Loucy (cell line): ENCODE measurements at regions not wholly inside any gene's neighbourhood (a gene's known extent, or its start where the extent isn't known, plus 50 kb on each side); places are given as distances from the start of the nearest gene placed in this dataset.

Experiments
- H2AFZ ChIP-seq: fragments of 200-600 bp; sonication (generic); 2 replicates; pipeline ENCODE4 v1.6.0; 2016; ENCODE audit warnings: antibody characterized with exemption, mild to moderate bottlenecking, low read length, moderate library complexity
- H3F3A ChIP-seq: fragments of 200-600 bp; 2 replicates; pipeline ENCODE4 v1.6.0; 2016; ENCODE audit warnings: antibody characterized with exemption, low read depth, mild to moderate bottlenecking
- H3K27me3 ChIP-seq: fragments of 200-600 bp; sonication (generic); 2 replicates; pipeline ENCODE4 v1.6.1; 2014; ENCODE audit warnings: low read length, mild to moderate bottlenecking; ENCODE audit not compliant: insufficient read depth, poor library complexity, severe bottlenecking
- H3K36me3 ChIP-seq: fragments of 200-600 bp; sonication (generic); 2 replicates; pipeline ENCODE4 v1.6.1; 2016; ENCODE audit warnings: low read length; ENCODE audit not compliant: insufficient read depth
- H3K4me1 ChIP-seq: fragments of 200-600 bp; sonication (generic); 2 replicates; pipeline ENCODE4 v1.5.1; 2014; ENCODE audit warnings: low read length, mild to moderate bottlenecking; ENCODE audit not compliant: insufficient read depth, poor library complexity, severe bottlenecking
- H3K4me2 ChIP-seq: fragments of 200-600 bp; sonication (generic); 2 replicates; pipeline ENCODE4 v1.6.0; 2014; ENCODE audit warnings: antibody characterized with exemption, low read length, low read depth, mild to moderate bottlenecking; ENCODE audit not compliant: poor library complexity, severe bottlenecking
- H3K4me3 ChIP-seq: fragments of 200-600 bp; sonication (generic); 2 replicates; pipeline ENCODE4 v1.5.1; 2014; ENCODE audit warnings: low read length, mild to moderate bottlenecking, mixed read lengths; ENCODE audit not compliant: poor library complexity, severe bottlenecking
- H3K79me2 ChIP-seq: fragments of 200-600 bp; sonication (generic); 2 replicates; pipeline ENCODE4 v1.6.1; 2014; ENCODE audit warnings: low read length; ENCODE audit not compliant: insufficient read depth
- H3K9ac ChIP-seq: fragments of 200-600 bp; sonication (generic); 2 replicates; pipeline ENCODE4 v1.6.0; 2014; ENCODE audit warnings: mild to moderate bottlenecking, low read depth, low read length, moderate library complexity; ENCODE audit not compliant: poor library complexity, severe bottlenecking
- H3K9me2 ChIP-seq: fragments of 200-600 bp; sonication (generic); replicated peaks from 2 replicates; pipeline ENCODE4 v1.6.1; 2016; ENCODE audit warnings: low read depth, low read length, mixed read lengths
- H3K9me3 ChIP-seq: fragments of 200-600 bp; sonication (generic); 2 replicates; pipeline ENCODE4 v1.6.1; 2014; ENCODE audit warnings: mild to moderate bottlenecking, antibody characterized with exemption, low read length, low read depth; ENCODE audit not compliant: insufficient read depth
- H4K20me1 ChIP-seq: fragments of 200-600 bp; sonication (generic); 2 replicates; pipeline ENCODE4 v1.6.0; 2014; ENCODE audit warnings: antibody characterized with exemption, low read length, mild to moderate bottlenecking; ENCODE audit not compliant: insufficient read depth, poor library complexity, severe bottlenecking
- EZH2phosphoT487 ChIP-seq: fragments of 200-600 bp; IDR thresholded peaks from 2 replicates; pipeline ENCODE4 v1.6.1; 2018; ENCODE audit warnings: antibody characterized with exemption, mild to moderate bottlenecking, moderate library complexity, borderline replicate concordance
- TF ChIP-seq, protein P1 (sequence below): fragments of 200-600 bp; sonication (generic); conservative IDR thresholded peaks from 2 replicates; pipeline ENCODE4 v1.5.1; 2014; ENCODE audit warnings: mild to moderate bottlenecking, antibody characterized with exemption, low read length

DNA sequence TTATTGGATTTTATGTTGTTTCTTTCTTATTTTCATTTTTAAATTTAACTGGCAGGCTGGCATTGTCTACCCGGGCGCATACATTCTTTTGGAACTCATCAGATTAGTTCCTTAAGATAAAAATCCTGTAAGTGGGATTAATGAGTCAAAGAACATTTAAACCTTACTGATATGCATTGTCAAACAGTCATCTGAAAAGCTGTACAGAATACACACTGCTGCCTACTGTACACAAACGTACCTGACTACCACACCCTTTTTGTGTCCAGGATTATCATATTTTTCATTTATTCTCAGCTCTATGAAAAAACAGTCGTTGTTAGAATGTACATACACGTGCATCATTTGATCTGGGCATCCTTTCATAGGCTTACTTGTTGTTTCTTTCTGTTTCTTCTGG is 358.3 kb downstream of the EFNB2 start:
- no peak overlapping the region for H2AFZ ChIP-seq
- no peaks in the 10 kb centered on the region for H3K9me2 ChIP-seq
- no peaks in the 10 kb centered on the region for H3K4me1 ChIP-seq
- no peak overlapping the region for H3K9ac ChIP-seq
- H3K9me3 ChIP-seq: no peaks in the 10 kb centered on the region
- TF ChIP-seq EZH2phosphoT487: no peak
- TF ChIP-seq, protein P1, sequence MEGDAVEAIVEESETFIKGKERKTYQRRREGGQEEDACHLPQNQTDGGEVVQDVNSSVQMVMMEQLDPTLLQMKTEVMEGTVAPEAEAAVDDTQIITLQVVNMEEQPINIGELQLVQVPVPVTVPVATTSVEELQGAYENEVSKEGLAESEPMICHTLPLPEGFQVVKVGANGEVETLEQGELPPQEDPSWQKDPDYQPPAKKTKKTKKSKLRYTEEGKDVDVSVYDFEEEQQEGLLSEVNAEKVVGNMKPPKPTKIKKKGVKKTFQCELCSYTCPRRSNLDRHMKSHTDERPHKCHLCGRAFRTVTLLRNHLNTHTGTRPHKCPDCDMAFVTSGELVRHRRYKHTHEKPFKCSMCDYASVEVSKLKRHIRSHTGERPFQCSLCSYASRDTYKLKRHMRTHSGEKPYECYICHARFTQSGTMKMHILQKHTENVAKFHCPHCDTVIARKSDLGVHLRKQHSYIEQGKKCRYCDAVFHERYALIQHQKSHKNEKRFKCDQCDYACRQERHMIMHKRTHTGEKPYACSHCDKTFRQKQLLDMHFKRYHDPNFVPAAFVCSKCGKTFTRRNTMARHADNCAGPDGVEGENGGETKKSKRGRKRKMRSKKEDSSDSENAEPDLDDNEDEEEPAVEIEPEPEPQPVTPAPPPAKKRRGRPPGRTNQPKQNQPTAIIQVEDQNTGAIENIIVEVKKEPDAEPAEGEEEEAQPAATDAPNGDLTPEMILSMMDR: no peak
- H3K27me3 ChIP-seq: no peaks in the 10 kb centered on the region
- H3K4me3 ChIP-seq: no peak overlapping the region
- no peaks in the 10 kb centered on the region for H3K79me2 ChIP-seq
- no peak overlapping the region for H3K4me2 ChIP-seq
- no peaks in the 10 kb centered on the region for H3F3A ChIP-seq
- no peaks in the 10 kb centered on the region for H3K36me3 ChIP-seq
- H4K20me1 ChIP-seq: no peaks in the 10 kb centered on the region

DNA sequence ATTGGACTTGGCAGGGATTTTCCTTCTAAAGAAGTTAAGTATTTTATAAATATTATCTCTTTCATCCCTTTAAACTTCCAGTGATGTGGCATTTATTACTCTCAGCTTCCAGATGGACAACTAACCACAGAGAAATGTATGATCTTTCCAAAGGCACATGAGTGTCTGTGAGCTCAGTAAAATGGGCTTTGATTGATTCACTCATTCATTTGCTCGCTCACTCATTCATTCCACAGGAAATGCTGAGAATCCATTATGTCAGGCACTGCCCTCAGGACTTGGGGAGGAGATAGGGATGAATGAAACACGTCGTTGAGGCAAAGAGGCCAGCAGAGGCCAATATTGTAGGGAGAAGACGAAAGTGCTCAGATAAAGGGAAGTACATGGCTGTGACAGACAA is 359.3 kb downstream of the EFNB2 start:
- H3F3A ChIP-seq: no peaks in the 10 kb centered on the region
- H3K4me2 ChIP-seq: no peak overlapping the region
- no peaks in the 10 kb centered on the region for H3K27me3 ChIP-seq
- no peaks in the 10 kb centered on the region for H4K20me1 ChIP-seq
- H3K4me3 ChIP-seq: no peak overlapping the region
- H3K79me2 ChIP-seq: no peaks in the 10 kb centered on the region
- no peak overlapping the region for H3K9ac ChIP-seq
- H3K9me2 ChIP-seq: no peaks in the 10 kb centered on the region
- no peaks in the 10 kb centered on the region for H3K9me3 ChIP-seq
- no peaks in the 10 kb centered on the region for H3K4me1 ChIP-seq
- TF ChIP-seq, protein P1: no peak
- TF ChIP-seq EZH2phosphoT487: no peak
- H2AFZ ChIP-seq: no peak overlapping the region
- H3K36me3 ChIP-seq: no peaks in the 10 kb centered on the region

DNA sequence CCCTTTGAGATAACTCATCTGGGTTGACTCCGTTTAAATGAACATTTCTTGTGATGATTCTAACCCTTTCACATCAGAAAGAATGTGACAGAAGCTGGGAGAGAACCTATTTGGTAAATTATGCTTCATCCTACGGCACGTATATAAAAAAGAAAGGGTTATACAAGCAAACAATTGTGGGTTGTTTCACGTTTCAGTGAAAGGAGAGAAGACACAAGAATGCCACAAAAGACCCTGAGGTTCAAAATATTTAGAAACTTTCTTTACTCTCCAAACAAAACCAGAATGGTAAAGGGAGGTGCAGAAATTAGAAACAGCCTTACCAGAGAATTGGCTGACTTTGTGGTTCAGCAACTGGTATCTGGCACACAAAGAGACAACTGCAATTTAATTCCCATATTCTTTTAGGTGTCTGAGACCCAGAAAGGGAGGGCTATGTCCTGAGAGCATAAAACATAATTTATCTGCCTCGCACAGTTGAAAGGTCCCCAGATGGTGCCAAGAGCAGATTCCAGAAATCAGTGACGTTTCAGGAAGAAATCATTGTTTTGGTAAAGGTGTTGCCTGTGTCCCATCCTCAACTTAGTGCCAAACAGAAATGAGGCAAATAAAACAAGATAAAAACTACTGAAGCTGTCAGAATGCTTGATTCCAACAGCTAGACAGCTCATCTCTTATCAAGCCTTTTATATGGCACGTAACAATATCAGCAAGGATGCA is 361.4 kb downstream of the EFNB2 start:
- Histone ChIP-seq H3K4me2 (no peak overlapping the region), H3K9me2 (no peaks in the 10 kb centered on the region), H3K27me3 (no peaks in the 10 kb centered on the region), H3K9ac (no peak overlapping the region), H2AFZ (no peak overlapping the region), H3K79me2 (no peaks in the 10 kb centered on the region), H3K4me3 (no peak overlapping the region), H3K36me3 (no peaks in the 10 kb centered on the region), H3F3A (no peaks in the 10 kb centered on the region), H3K4me1 (no peaks in the 10 kb centered on the region), H3K9me3 (no peaks in the 10 kb centered on the region), H4K20me1 (no peaks in the 10 kb centered on the region)
- TF ChIP-seq EZH2phosphoT487: no peak
- TF ChIP-seq, protein P1: no peak
